Cardiac fibroblast (primary cell): ENCODE measurements at regions not wholly inside any gene's neighbourhood (a gene's known extent, or its start where the extent isn't known, plus 50 kb on each side); places are given as distances from the start of the nearest gene placed in this dataset.

Experiments used
- DNase-seq, 2 donors: peaks; one replicate each; pipeline versions ENCODE4 v3.0.0 to v3.0.0-alpha.2; 2010; ENCODE audit warnings: low read depth in 2 of 2
- H3K4me3 ChIP-seq, 2 donors: replicated peaks in 1 of 2; 1 replicate in 1 of 2; 2 replicates in 1 of 2; pipeline ENCODE4 v1.5.1; 2011; ENCODE audit warnings: low read depth in 2 of 2, low read length in 2 of 2, mild to moderate bottlenecking in 2 of 2, moderate library complexity in 1 of 2
- CTCF ChIP-seq: IDR thresholded peaks from one replicate; pipeline ENCODE4 v1.5.1; 2011; ENCODE audit warnings: low read depth, mild to moderate bottlenecking, low read length, inconsistent platforms

GRCh38 chr5:159727167-159727566, 189.1 kb upstream of the ADRA1B start:
- no peak overlapping the region for H3K4me3 ChIP-seq
- TF ChIP-seq CTCF, result no peak
- no peak for DNase-seq

GRCh38 chr5:159730285-159730684, 186.0 kb upstream of the ADRA1B start:
- TF ChIP-seq CTCF, result no peak
- no peak for DNase-seq
- no peak overlapping the region for H3K4me3 ChIP-seq

- no peak for DNase-seq
- TF ChIP-seq CTCF, result no peak
- no peak overlapping the region for H3K4me3 ChIP-seq
Measured at GRCh38 chr5:159732220-159732619, 184.1 kb upstream of the ADRA1B start.

GRCh38 chr5:159734366-159734765, 181.9 kb upstream of the ADRA1B start:
- TF ChIP-seq CTCF, result no peak
- no peak overlapping the region for H3K4me3 ChIP-seq
- DNase-seq, result no peak

GRCh38 chr5:159735036-159735435, 181.2 kb upstream of the ADRA1B start:
- no peak overlapping the region for H3K4me3 ChIP-seq
- TF ChIP-seq CTCF, result no peak
- no peak for DNase-seq

GRCh38 chr5:159735749-159736660, 180.3 kb upstream of the ADRA1B start:
- H3K4me3 ChIP-seq, result no peak overlapping the region
- DNase-seq, result peak in 1 of 2 donors; percentile 33
- TF ChIP-seq CTCF, result no peak
